PFSK-1 (cell line): ENCODE measurements at regions not wholly inside any gene's neighbourhood (a gene's known extent, or its start where the extent isn't known, plus 50 kb on each side); places are given as distances from the start of the nearest gene placed in this dataset.

Experiments
- FOXP2 ChIP-seq: optimal IDR thresholded peaks from 2 replicates; pipeline ENCODE3; 2011; ENCODE audit warnings: borderline replicate concordance, control low read depth, inconsistent platforms; ENCODE audit not compliant: insufficient read depth; ENCODE audit errors: extremely low read length, extremely low read depth
- POLR2AphosphoS5 ChIP-seq: IDR thresholded peaks from 2 replicates; pipeline ENCODE4 v1.6.1; 2012; ENCODE audit warnings: low read depth, mild to moderate bottlenecking, control low read depth, low read length, moderate library complexity
- REST ChIP-seq, 2 experiments: IDR thresholded peaks; 2 replicates each; pipeline versions ENCODE4 v1.6.1 to v1.8.0; 2011 to 2012; ENCODE audit warnings: low read depth in 2 of 2, low read length in 2 of 2, control low read depth in 1 of 2, inconsistent platforms in 1 of 2, mild to moderate bottlenecking in 1 of 2, moderate library complexity in 1 of 2; ENCODE audit not compliant: insufficient read depth in 1 of 2
- SIN3A ChIP-seq: IDR thresholded peaks from 2 replicates; pipeline ENCODE4 v1.6.1; 2012; ENCODE audit warnings: mild to moderate bottlenecking, low read length, moderate library complexity, borderline replicate concordance; ENCODE audit not compliant: insufficient read depth
- TAF1 ChIP-seq: IDR thresholded peaks from 2 replicates; pipeline ENCODE4 v1.6.1; 2012; ENCODE audit warnings: low read length, control low read depth, borderline replicate concordance; ENCODE audit not compliant: insufficient read depth

- TF ChIP-seq SIN3A = no peak
- no peak for TF ChIP-seq FOXP2
- no peak for TF ChIP-seq REST (IDR thresholded peaks at IDR 0.05; ENCODE audit: insufficient read depth in 1 of 2, low read depth in 2 of 2, low read length in 2 of 2)
Measured at GRCh38 chr4:26101011-26101410, 187.0 kb downstream of the SMIM20 start.

GRCh38 chr4:26104056-26104685 is 190.2 kb downstream of the SMIM20 start:
- no peak for TF ChIP-seq FOXP2
- TF ChIP-seq SIN3A = no peak
- TF ChIP-seq TAF1 = no peak
- no peak for TF ChIP-seq REST (IDR thresholded peaks at IDR 0.05; ENCODE audit: insufficient read depth in 1 of 2, low read depth in 2 of 2, low read length in 2 of 2)
- no peak for TF ChIP-seq POLR2AphosphoS5

- TF ChIP-seq TAF1 = no peak
- TF ChIP-seq REST (IDR thresholded peaks at IDR 0.05; ENCODE audit: insufficient read depth in 1 of 2, low read depth in 2 of 2, low read length in 2 of 2) = no peak
- TF ChIP-seq SIN3A = no peak
- no peak for TF ChIP-seq FOXP2
- no peak for TF ChIP-seq POLR2AphosphoS5
Measured at GRCh38 chr4:26105337-26105736, 191.3 kb downstream of the SMIM20 start.

GRCh38 chr4:26105815-26106699 is 192.0 kb downstream of the SMIM20 start:
- TF ChIP-seq REST (IDR thresholded peaks at IDR 0.05; ENCODE audit: insufficient read depth in 1 of 2, low read depth in 2 of 2, low read length in 2 of 2) (0 out of 4 replicates have a peak, but pooled peaks of 1 of the 2 experiments have one; percentile 19), FOXP2 (no peak)
